BLaER1 (cell line): ENCODE measurements at regions not wholly inside any gene's neighbourhood (a gene's known extent, or its start where the extent isn't known, plus 50 kb on each side); places are given as distances from the start of the nearest gene placed in this dataset.
"Not testable (repeated sequence)": the region's sequence is repeated elsewhere in the genome, so short reads cannot be mapped to it uniquely, and the experiment has no call there.

Experiments used
- H3K27ac ChIP-seq: shearing (Covaris generic); formaldehyde crosslinking; 2 replicates; pipeline ENCODE4 v1.8.1; 2022
- H3K27me3 ChIP-seq: shearing (Covaris generic); formaldehyde crosslinking; 2 replicates; pipeline ENCODE4 v1.8.1; 2022
- H3K36me3 ChIP-seq: shearing (Covaris generic); formaldehyde crosslinking; 2 replicates; pipeline ENCODE4 v1.8.1; 2022
- H3K4me1 ChIP-seq: shearing (Covaris generic); formaldehyde crosslinking; 2 replicates; pipeline ENCODE4 v1.8.1; 2022
- H3K4me2 ChIP-seq: shearing (Covaris generic); formaldehyde crosslinking; 2 replicates; pipeline ENCODE4 v1.8.1; 2022
- H3K4me3 ChIP-seq: shearing (Covaris generic); formaldehyde crosslinking; 2 replicates; pipeline ENCODE4 v1.8.1; 2022
- H3K9ac ChIP-seq: shearing (Covaris generic); formaldehyde crosslinking; 2 replicates; pipeline ENCODE4 v1.8.1; 2022
- H3K9me3 ChIP-seq: shearing (Covaris generic); formaldehyde crosslinking; 2 replicates; pipeline ENCODE4 v1.8.1; 2022
- H4K20me1 ChIP-seq: shearing (Covaris generic); formaldehyde crosslinking; 2 replicates; pipeline ENCODE4 v1.8.1; 2022
- Cebpa-rat ChIP-seq: shearing (Covaris generic); IDR thresholded peaks from 2 replicates; pipeline ENCODE4 v1.8.1; 2022

- no peak overlapping the region for H3K9ac ChIP-seq
- no peaks in the 10 kb centered on the region for H3K36me3 ChIP-seq
- H4K20me1 ChIP-seq: no peaks in the 10 kb centered on the region
- no peak for TF ChIP-seq Cebpa-rat
- H3K4me3 ChIP-seq: no peak overlapping the region
- H3K27me3 ChIP-seq: no peaks in the 10 kb centered on the region
- peaks cover 9% of the 10 kb centered on the region for H3K4me1 ChIP-seq
- H3K9me3 ChIP-seq: no peaks in the 10 kb centered on the region
- no peak overlapping the region for H3K27ac ChIP-seq
- H3K4me2 ChIP-seq: no peak overlapping the region
Observed at GRCh38 chr9:90074316-90074962, 469.6 kb downstream of the GADD45G start.

GRCh38 chr9:90077598-90077997 lies 472.8 kb downstream of the GADD45G start:
- H3K4me1 ChIP-seq: peaks cover 12% of the 10 kb centered on the region
- not testable (repeated sequence) for H3K27ac ChIP-seq, H3K9ac ChIP-seq, H3K36me3 ChIP-seq, H3K4me2 ChIP-seq, H3K27me3 ChIP-seq, H3K9me3 ChIP-seq, H4K20me1 ChIP-seq, H3K4me3 ChIP-seq

DNA sequence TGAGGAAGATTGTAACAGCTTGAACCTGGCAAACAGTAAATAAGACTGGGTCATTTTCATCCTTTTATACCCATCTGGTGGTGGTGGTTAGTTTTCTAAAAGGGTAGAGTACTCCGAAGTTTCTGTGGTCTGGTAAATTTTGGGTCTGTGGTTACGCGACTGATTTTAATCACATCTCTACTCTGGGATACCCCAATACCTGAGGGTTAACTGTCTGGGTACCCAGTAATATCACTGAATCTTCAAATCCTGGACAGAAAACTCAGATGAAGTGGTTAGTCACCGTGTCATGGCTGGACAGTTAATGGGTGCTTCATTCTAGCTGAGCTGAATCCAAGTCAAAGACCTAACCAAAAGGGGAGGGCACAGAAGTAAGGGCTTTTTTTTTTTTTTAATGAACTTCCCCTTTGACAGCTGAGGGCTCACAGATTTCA lies 474.2 kb downstream of the GADD45G start:
- Histone ChIP-seq H3K27me3 (no peaks in the 10 kb centered on the region), H3K9me3 (no peaks in the 10 kb centered on the region), H3K4me3 (no peak overlapping the region), H3K4me1 (peaks cover 12% of the 10 kb centered on the region), H3K9ac (no peak overlapping the region), H3K4me2 (peak overlapping the region; percentile 36), H3K27ac (no peak overlapping the region), H3K36me3 (no peaks in the 10 kb centered on the region), H4K20me1 (no peaks in the 10 kb centered on the region)
- TF ChIP-seq Cebpa-rat: no peak

DNA sequence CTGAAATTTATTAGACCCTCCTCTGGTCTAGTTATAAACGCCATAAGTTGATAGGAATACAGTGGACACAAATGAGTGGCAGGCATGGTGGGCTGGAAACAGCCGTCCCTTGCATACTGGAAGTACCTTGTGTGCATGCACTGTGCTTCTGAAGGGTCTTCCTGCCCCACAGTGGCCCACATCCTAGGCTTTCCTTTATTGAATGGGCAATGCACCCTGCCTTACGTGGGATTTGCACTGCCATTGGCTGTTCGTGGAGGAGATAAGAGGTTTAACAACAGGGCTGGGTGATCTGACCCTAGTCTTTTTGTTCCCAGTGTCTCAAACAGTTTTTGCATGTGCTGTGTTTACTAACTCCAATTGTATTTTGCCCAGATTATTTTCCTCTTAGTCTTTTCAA lies 480.8 kb downstream of the GADD45G start:
- TF ChIP-seq Cebpa-rat: no peak
- no peak overlapping the region for H3K4me2 ChIP-seq

DNA sequence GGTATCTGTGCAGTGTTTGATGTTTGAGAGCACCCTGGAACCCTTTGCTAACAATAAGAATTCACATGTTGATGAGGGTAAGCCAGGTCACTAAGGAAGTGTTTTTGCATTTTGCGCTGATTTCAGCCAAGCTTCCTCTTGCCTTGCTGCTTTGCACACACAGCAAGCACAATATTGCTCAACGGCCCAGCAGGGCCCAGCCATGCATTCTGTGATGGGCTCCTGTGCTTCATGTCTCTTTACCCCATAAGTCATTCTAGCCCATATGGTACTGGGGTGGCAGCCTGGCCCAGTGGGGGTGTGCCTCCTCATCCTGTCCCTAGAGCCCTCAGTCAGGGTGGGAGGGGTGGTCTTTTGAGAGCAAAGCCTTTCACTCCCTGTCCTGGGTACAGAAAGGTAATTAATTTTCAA lies 481.3 kb downstream of the GADD45G start:
- no peak overlapping the region for H3K27ac ChIP-seq
- H3K9ac ChIP-seq: no peak overlapping the region
- no peaks in the 10 kb centered on the region for H3K4me1 ChIP-seq
- H3K4me2 ChIP-seq: no peak overlapping the region
- H3K36me3 ChIP-seq: no peaks in the 10 kb centered on the region
- no peak overlapping the region for H3K4me3 ChIP-seq
- TF ChIP-seq Cebpa-rat: no peak
- H3K9me3 ChIP-seq: no peaks in the 10 kb centered on the region
- no peaks in the 10 kb centered on the region for H3K27me3 ChIP-seq
- no peaks in the 10 kb centered on the region for H4K20me1 ChIP-seq

More for the DNA sequence above, 480.8 kb downstream of the GADD45G start:
- Histone ChIP-seq H3K27me3 (no peaks in the 10 kb centered on the region), H3K9ac (no peak overlapping the region), H3K4me1 (no peaks in the 10 kb centered on the region), H3K36me3 (no peaks in the 10 kb centered on the region), H4K20me1 (no peaks in the 10 kb centered on the region), H3K27ac (no peak overlapping the region), H3K4me3 (no peak overlapping the region), H3K9me3 (no peaks in the 10 kb centered on the region)

DNA sequence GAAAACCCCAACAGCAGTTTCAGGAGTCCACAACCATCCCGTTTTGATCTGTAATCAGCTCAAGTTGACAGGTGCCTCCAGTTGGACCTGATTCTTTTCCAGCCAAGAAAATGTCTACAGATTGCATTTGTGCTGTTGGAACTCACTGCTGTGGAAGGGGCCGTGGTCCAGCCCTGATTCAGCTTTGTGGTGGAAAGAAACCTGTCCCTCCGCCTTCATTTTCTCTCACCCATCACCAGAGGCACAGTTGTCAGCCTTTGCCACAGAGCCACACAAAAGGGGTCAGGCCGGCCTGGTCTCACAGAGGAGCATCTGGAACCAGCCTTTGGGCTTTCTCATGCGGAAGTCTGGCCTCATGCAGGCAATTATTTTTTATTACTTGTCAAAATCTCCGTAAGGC lies 483.6 kb downstream of the GADD45G start:
- Histone ChIP-seq H3K27me3 (no peaks in the 10 kb centered on the region), H3K9ac (no peak overlapping the region), H4K20me1 (no peaks in the 10 kb centered on the region), H3K4me1 (peaks cover 13% of the 10 kb centered on the region), H3K36me3 (no peaks in the 10 kb centered on the region), H3K4me2 (no peak overlapping the region), H3K9me3 (no peaks in the 10 kb centered on the region), H3K27ac (no peak overlapping the region), H3K4me3 (no peak overlapping the region)
- TF ChIP-seq Cebpa-rat: no peak

- peaks cover 13% of the 10 kb centered on the region for H3K4me1 ChIP-seq
- H3K4me3 ChIP-seq: no peak overlapping the region
- H4K20me1 ChIP-seq: no peaks in the 10 kb centered on the region
- no peak overlapping the region for H3K4me2 ChIP-seq
- no peaks in the 10 kb centered on the region for H3K27me3 ChIP-seq
- H3K9me3 ChIP-seq: no peaks in the 10 kb centered on the region
- no peaks in the 10 kb centered on the region for H3K36me3 ChIP-seq
- no peak overlapping the region for H3K27ac ChIP-seq
- H3K9ac ChIP-seq: no peak overlapping the region
- TF ChIP-seq Cebpa-rat: no peak
Observed at GRCh38 chr9:90088856-90089255, 484.0 kb downstream of the GADD45G start.

GRCh38 chr9:90090997-90091396 lies 486.2 kb downstream of the GADD45G start:
- no peaks in the 10 kb centered on the region for H4K20me1 ChIP-seq

DNA sequence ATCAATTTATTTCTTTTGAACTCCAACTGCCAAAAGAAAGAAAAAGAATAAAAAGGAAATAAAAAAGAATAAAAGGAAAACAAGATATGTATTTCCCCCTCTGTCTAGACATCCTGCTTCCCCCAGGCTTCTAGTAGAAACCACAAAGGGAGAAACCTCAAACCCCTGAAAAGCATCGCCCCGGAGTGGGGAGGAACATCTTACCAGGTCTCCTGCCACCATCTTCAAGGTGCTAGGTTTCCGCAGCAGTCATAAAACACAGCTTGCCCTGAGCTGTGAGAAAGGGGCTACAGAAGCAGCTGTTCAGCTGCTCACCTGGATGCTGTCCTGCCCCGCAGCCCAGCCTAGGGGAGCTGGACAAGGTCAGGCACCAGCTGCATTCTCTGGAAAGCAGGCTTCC lies 487.7 kb downstream of the GADD45G start:
- Histone ChIP-seq H3K27me3 (no peaks in the 10 kb centered on the region), H3K4me1 (peaks cover 13% of the 10 kb centered on the region), H3K4me2 (peak overlapping the region; percentile 48), H3K9ac (no peak overlapping the region), H3K9me3 (no peaks in the 10 kb centered on the region), H3K27ac (no peak overlapping the region), H3K36me3 (no peaks in the 10 kb centered on the region), H3K4me3 (no peak overlapping the region), H4K20me1 (no peaks in the 10 kb centered on the region)
- TF ChIP-seq Cebpa-rat: no peak

More at GRCh38 chr9:90090997-90091396, 486.2 kb downstream of the GADD45G start:
- no peak overlapping the region for H3K4me2 ChIP-seq
- no peak overlapping the region for H3K27ac ChIP-seq
- H3K9me3 ChIP-seq: no peaks in the 10 kb centered on the region
- TF ChIP-seq Cebpa-rat: no peak
- no peaks in the 10 kb centered on the region for H3K27me3 ChIP-seq
- H3K36me3 ChIP-seq: no peaks in the 10 kb centered on the region
- H3K4me3 ChIP-seq: no peak overlapping the region
- peaks cover 13% of the 10 kb centered on the region for H3K4me1 ChIP-seq
- no peak overlapping the region for H3K9ac ChIP-seq

- no peak for TF ChIP-seq Cebpa-rat
- H3K4me1 ChIP-seq: peaks cover 13% of the 10 kb centered on the region
- H4K20me1 ChIP-seq: no peaks in the 10 kb centered on the region
- H3K9ac ChIP-seq: 0 out of 2 replicates have a peak overlapping the region, but pooled peaks have one; percentile 24
- no peak overlapping the region for H3K4me3 ChIP-seq
- no peaks in the 10 kb centered on the region for H3K36me3 ChIP-seq
- H3K9me3 ChIP-seq: no peaks in the 10 kb centered on the region
- H3K4me2 ChIP-seq: no peak overlapping the region
- no peaks in the 10 kb centered on the region for H3K27me3 ChIP-seq
- no peak overlapping the region for H3K27ac ChIP-seq
Observed at GRCh38 chr9:90095682-90096081, 490.9 kb downstream of the GADD45G start.

GRCh38 chr9:90097237-90097636 lies 492.4 kb downstream of the GADD45G start:
- no peaks in the 10 kb centered on the region for H4K20me1 ChIP-seq
- no peak for TF ChIP-seq Cebpa-rat
- no peaks in the 10 kb centered on the region for H3K9me3 ChIP-seq
- H3K4me1 ChIP-seq: peaks cover 9% of the 10 kb centered on the region
- H3K27ac ChIP-seq: no peak overlapping the region
- H3K27me3 ChIP-seq: no peaks in the 10 kb centered on the region
- no peak overlapping the region for H3K4me2 ChIP-seq
- no peak overlapping the region for H3K9ac ChIP-seq
- H3K4me3 ChIP-seq: no peak overlapping the region
- no peaks in the 10 kb centered on the region for H3K36me3 ChIP-seq
